ENCODE measurements at regions not wholly inside any gene's neighbourhood (a gene's known extent, or its start where the extent isn't known, plus 50 kb on each side); places are given as distances from the start of the nearest gene placed in this dataset.

- TF ChIP-seq CTCF (IDR thresholded peaks at IDR 0.05; ENCODE audit: extremely low read depth, insufficient read depth, missing control alignments) = no peak
- in situ Hi-C loops (cut with MboI; ENCODE audit: low pct_unique_long_range_greater_than_20kb, low sequenced_read_pairs, unreplicated experiment) = no loop called here
- no peak for DNase-seq (ENCODE audit: low spot score)
Observed at GRCh38 chr12:105949391-105949790, 189.4 kb downstream of the NUAK1 start.

DNA sequence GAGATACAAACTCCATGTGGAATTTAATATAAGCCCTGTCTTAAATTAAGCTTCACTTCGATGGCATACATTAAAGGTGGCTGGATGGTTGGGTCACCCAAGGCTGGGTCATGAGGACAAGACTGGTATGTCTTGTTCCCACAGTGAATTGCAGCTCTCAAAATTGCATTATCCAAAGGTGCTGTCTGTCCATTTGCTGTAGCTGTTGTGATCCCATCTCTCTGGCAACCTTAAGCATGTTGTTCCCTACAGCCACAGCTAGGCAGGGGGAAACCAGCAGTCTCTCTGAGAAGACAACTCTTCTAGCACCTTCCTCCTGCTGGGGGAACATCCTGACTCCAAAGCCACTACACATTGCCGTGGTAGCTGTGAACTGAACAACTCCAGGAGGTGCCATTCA is 187.0 kb downstream of the NUAK1 start:
- no peak for TF ChIP-seq CTCF (IDR thresholded peaks at IDR 0.05; ENCODE audit: extremely low read depth, insufficient read depth, missing control alignments)
- DNase-seq (ENCODE audit: low spot score) = no peak
- in situ Hi-C loops (cut with MboI; ENCODE audit: low pct_unique_long_range_greater_than_20kb, low sequenced_read_pairs, unreplicated experiment) = no loop called here

DNA sequence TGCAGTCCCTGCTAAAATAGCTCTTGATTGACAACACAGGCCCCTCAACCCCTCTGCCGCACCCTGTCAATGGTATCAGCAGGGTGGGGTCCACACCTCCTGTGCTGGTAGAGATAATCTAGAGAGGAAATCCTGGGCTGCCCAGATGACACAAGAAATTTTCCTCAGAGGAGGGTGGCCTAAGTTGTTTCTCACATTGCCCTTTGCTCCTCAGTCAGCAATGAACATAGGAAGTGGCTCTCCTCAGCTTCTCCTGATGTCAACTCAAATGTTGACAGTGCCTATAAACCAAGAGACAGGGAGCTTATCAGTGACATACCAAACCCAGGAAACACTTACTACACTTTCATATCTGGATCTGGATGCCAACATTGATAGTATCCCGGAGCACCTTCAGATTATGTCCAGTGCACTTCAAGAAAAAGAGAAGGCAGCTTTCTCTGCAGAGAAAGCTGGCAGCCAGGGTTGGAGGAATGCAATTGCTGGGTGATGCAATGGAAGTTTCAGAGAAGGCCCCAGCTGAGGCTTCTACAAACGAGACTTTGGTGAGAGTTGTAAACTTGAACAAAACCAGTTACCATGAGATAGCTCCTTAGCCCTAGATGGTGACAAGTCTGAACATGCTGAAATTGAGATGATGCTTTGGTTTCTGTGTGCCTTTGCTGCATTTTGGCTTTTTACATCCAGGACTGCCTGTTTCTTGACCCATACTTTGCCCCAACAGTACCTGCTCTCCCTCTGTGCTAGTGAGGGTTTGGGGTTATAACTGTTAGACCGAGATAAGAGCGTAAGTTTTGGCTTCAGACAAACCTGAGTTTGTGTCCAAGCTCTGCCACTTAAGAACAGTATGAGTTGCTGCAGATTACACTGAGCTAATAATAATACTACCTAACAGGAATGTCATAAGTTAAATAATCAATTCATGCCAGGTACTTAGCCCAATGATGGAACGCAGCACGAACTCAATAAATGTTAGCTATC is 183.5 kb downstream of the NUAK1 start:
- DNase-seq (ENCODE audit: low spot score) = no peak
- TF ChIP-seq CTCF (IDR thresholded peaks at IDR 0.05; ENCODE audit: extremely low read depth, insufficient read depth, missing control alignments) = no peak
- in situ Hi-C loops (cut with MboI; ENCODE audit: low pct_unique_long_range_greater_than_20kb, low sequenced_read_pairs, unreplicated experiment) = no loop called here

GRCh38 chr12:105955976-105956375 is 182.8 kb downstream of the NUAK1 start:
- no peak for DNase-seq (ENCODE audit: low spot score)
- in situ Hi-C loops (cut with MboI; ENCODE audit: low pct_unique_long_range_greater_than_20kb, low sequenced_read_pairs, unreplicated experiment) = no loop called here
- TF ChIP-seq CTCF (IDR thresholded peaks at IDR 0.05; ENCODE audit: extremely low read depth, insufficient read depth, missing control alignments) = no peak

GRCh38 chr12:105956662-105957457 is 181.9 kb downstream of the NUAK1 start:
- no peak for DNase-seq (ENCODE audit: low spot score)
- no peak for TF ChIP-seq CTCF (IDR thresholded peaks at IDR 0.05; ENCODE audit: extremely low read depth, insufficient read depth, missing control alignments)
- in situ Hi-C loops (cut with MboI; ENCODE audit: low pct_unique_long_range_greater_than_20kb, low sequenced_read_pairs, unreplicated experiment) = no loop called here

- no peak for DNase-seq (ENCODE audit: low spot score)
- no peak for TF ChIP-seq CTCF (IDR thresholded peaks at IDR 0.05; ENCODE audit: extremely low read depth, insufficient read depth, missing control alignments)
- in situ Hi-C loops (cut with MboI; ENCODE audit: low pct_unique_long_range_greater_than_20kb, low sequenced_read_pairs, unreplicated experiment) = no loop called here
Observed at GRCh38 chr12:105960319-105961083, 178.3 kb downstream of the NUAK1 start.

All from GM13977 (cell line).